HG02623 (cell line): ENCODE measurements at regions not wholly inside any gene's neighbourhood (a gene's known extent, or its start where the extent isn't known, plus 50 kb on each side); places are given as distances from the start of the nearest gene placed in this dataset.
"Not testable (repeated sequence)": the region's sequence is repeated elsewhere in the genome, so short reads cannot be mapped to it uniquely, and the experiment has no call there.

Experiments
- ATAC-seq: cut with Tn5 transposase; IDR thresholded peaks from one replicate; pipeline ENCODE4 v1.9.1; 2021; ENCODE audit warnings: moderate library complexity; ENCODE audit not compliant: unreplicated experiment

DNA sequence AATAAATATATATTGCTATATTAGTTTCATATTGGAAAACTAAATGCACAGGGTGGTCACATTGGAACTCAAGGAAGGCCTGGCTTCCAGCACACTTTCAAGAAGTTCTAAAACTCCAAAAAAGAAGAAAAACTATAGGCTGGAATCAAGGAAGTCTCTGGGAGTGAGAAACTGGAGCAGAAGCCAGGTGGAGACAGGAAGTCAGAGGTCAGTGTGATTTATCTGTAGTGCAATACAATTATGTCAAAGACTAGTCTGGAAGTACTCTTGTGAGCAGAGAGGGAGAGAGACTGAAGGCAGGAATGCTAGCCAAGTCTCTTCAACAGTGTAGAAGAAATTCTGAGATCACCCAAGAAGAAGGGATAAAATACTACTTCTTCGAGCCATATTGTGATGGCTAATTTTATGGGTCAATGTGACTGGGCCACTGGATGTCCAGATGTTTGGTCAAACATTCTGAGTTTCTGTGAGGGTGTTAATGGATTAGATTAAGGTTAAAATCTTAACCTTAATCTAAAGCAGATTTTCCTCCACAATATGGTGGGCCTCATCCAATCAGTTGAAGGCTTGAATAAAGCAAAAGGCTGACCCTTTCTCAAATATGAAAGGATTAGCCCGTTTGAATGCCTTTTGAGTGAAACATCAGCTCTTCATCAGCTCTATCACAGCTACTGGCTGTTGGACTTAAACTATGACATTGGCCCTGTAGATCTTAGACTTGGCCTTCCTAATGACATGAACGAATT, 208.0 kb downstream of the TDRD15 start:
- no peak for ATAC-seq

- ATAC-seq: no peak
Measured at GRCh38 chr2:21332993-21333625, 209.3 kb downstream of the TDRD15 start.

GRCh38 chr2:21333684-21334083, 209.9 kb downstream of the TDRD15 start:
- ATAC-seq: no peak

DNA sequence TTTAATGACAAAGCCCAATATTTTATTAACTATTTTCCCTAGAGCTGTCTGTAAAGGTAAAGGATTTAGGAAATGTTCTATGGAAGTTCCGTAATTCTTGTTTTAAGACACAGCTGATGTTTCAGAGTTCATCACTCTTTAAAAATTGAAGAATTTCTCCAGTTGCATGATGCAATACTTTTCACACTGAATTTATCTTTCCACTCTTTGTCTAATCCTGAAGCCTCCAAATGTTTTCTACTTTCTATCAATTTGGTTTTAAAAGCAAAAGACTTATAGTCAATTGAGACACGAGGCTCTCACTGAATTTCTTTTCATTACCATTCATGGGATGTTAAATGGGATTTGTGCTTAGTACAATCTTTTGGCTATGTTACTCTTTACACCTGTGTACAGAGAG, 223.2 kb downstream of the TDRD15 start:
- no peak for ATAC-seq

- ATAC-seq: no peak
Measured at GRCh38 chr2:21353879-21354679, 230.3 kb downstream of the TDRD15 start.

DNA sequence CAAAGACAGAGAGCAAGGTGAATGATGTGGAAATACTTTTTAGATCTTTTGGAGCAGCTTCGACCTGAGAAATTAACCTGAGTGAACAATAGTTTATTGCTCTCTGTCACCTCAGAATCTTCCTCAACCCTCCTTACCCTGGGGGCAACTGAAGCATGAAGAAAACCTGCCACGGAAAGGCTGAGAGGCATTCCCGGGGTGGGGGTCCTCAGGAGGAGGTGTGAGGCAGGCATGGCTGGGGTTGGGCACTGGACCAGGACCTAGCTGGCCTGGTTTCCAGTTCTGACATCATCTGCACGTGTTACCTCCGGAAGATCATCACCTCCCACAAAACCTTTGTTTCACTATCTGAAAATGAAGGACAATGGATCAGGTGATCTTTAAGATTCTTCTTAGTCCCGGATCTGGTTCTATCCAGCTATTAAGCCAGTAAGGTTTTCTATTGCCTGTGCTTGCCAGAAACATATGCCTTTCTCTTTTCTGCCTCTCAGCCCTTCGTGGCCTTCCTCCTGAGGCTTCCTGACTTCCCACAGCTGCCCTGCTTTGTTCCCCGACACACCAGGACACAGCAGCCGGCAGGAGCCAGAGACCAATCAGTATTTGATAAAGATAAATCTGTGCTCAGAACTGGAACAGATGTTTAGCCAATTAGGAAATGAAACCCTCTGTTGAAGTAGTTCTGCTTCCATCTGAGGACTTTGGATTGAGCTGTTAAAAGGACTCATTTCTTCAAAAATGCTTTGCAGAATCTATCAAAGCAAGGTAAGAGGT, 232.5 kb downstream of the TDRD15 start:
- no peak for ATAC-seq

- ATAC-seq: no peak
Measured at GRCh38 chr2:21356857-21357255, 233.1 kb downstream of the TDRD15 start.

DNA sequence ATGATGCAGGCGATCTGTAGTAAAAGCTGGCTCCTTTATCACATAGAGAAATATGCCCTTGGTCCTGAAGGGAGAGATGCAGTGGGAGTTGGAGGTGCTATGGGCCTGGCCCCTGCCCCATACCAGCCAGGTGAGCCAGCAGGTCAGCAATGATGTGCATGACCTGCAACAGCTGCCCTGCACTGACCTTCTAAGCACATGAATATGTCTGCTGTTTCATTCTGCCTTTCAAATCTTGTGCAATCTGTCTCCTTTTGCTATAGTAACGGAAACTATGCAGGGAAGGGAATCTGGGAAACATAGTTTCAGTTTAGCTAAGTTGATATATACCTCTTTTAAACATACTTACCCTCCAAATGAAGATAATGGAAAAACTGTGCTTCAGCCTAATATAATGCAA, 235.2 kb downstream of the TDRD15 start:
- no peak for ATAC-seq

DNA sequence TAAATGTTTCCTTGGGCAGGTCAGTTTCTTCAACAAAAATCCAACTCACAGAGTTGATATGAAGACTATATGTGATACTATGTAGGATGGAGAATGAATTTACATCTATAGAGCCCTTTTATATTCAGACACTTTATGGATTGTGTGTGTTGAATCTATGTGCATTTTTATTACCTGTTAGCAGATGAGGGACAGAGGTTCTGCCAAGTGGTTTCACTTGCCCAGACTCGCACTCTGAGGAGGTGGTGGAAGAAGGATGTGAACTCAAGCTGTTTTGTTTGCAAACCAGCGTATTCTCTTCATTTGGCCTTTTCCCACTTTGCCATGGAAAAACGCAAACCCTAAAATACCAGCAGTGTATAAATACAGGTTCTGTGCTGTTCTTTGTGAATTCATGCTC, 237.6 kb downstream of the TDRD15 start:
- ATAC-seq: no peak

DNA sequence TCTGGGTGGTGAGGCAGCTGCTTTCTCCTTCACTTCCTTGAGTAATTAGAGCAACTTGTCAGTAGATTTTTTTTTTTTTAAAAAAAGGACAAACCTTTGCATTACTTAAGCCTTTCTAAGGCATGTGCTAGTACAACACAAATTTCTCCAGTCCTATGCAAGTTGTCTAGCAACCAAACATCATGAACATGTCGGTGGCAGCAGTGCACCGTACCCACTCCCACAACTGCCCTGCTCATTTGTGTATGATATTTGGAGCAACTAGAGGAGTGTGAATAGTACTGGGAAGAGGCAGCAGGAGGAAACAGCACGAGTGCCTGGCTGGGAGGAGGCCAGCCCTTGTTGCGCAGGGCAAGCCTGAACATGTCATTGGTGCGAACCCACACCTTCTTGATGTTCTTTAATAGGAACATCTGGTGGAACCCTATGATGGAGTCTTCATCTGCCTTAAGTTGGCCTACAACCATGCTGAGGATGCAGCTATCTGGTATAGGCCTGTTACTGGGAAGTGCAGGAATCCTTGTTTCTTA, 238.3 kb downstream of the TDRD15 start:
- ATAC-seq: no peak

- no peak for ATAC-seq
Measured at GRCh38 chr2:21363364-21363763, 239.6 kb downstream of the TDRD15 start.

- no peak for ATAC-seq
Measured at GRCh38 chr2:21367421-21367820, 243.7 kb downstream of the TDRD15 start.

- ATAC-seq: no peak
Measured at GRCh38 chr2:21369787-21370186, 246.0 kb downstream of the TDRD15 start.

GRCh38 chr2:21371499-21372003, 247.8 kb downstream of the TDRD15 start:
- no peak for ATAC-seq

DNA sequence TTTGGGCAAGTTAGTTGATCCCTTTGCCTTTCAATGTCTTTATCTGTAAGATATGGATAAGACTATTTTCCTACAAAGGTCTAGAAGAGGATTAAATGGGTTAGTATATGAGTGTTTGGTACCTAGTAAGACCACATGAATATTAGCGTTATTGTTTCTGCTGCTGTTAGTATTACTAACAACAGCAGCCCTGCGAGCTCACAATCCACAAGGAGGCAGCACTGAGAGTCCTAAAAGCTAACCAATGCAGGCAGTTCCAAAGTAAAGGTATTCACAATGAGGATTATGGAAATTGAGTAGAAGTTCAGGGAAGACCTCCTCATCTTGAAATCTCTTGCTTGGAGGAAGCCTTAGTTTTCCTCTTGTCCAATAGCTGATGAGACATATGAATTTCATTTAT, 248.9 kb downstream of the TDRD15 start:
- no peak for ATAC-seq

DNA sequence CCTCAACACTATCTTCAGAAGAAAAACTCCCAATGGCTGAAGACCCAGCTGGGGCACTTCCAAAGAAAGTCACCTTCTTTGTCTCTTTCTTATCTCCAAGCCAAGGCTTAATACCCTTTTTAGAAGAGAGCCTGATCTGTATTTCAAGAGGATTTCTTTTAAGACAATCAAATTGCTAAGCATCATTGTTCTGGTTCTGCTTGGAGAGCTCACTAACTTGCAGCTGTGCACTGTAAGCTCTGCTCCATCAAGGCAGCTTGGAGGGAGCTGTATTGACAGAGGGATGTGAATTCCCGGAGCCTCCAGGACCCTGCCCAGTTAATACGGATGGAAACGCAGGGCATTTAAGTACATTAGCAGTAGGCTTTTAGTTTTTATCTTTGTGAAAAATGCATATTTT, 253.1 kb downstream of the TDRD15 start:
- no peak for ATAC-seq

DNA sequence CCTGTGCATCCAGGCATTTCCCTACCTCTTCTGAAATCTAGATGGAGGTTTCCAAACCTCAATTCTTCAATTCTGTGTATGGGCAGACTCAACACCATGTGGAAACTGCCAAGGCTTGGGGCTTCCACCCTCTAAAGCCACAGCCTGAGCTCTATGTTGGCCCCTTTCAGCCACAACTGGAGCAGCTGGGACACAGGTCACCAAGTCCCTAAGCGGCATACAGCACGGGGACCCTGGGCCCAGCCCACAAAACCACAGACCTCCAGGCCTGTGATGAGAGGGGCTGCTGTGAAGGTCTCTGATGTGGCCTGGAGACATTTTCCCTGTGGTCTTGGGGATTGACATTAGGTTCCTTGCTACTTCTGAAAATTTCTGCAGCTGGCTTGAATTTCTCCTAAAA, 255.4 kb downstream of the TDRD15 start:
- no peak for ATAC-seq

- not testable (repeated sequence) for ATAC-seq
Measured at GRCh38 chr2:21379668-21380067, 255.9 kb downstream of the TDRD15 start.

DNA sequence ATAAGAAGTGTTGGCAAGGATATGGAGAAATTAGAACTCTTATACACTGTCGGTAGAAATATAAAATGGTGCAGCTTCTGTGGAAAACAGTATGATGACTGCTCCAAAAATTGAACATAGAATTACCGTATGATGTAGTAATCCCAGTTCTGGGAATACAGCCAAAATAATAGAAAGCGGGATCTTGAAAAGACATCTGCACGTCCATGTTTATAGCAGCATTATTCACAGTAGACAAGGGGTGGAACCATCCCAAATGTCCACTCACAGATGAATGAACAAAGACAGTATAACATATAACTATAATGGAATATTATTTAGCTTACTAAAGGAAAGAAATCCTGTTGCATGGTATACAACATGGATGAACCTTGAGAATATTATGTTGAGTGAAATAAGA, 257.7 kb downstream of the TDRD15 start:
- no peak for ATAC-seq

DNA sequence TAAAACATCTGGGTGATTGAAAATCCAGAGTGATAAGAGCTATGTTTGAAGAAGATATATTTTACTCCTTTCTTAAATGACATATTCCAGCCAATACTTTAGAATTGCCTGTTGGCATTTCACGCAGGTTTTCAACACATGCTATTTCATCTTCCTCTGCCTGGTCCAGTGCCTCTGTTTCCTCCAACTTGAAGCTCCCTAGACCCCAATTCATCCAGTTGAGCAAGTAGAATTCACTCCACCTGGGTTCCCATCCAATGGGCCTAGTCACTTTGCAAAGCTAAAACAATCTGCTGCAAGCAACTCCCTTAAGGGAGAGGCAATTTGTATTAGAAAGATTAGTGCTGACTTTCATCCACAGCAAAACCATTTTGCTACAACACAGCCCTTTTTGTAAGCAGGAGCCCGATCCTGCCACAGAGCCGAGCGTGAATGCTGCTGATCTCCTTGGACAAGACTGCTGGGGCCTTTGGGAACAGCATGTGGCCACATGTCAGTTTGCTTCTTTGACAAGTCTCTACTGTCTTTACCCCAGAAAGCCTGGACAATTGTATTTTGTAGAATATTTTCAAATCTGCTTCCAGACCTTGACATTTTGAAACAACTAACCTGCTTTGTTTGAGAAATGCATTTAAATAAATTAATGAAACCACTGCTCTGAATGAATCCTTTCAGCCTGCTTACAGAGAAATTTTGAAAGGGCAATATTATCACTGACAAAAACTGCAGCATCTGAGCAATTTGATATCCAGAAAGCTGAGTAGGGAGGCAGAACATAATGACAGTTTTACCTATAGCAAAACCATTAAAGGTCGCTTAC, 259.1 kb downstream of the TDRD15 start:
- ATAC-seq: no peak
